ENCODE measurements at regions not wholly inside any gene's neighbourhood (a gene's known extent, or its start where the extent isn't known, plus 50 kb on each side); places are given as distances from the start of the nearest gene placed in this dataset.

GRCh38 chr20:39489986-39490560 lies 527.9 kb downstream of the DHX35 start:
- TF ChIP-seq POLR2AphosphoS5 (IDR thresholded peaks at IDR 0.05; ENCODE audit: insufficient read depth, low read depth, low read length) (no peak), CTCF (IDR thresholded peaks at IDR 0.05; ENCODE audit: extremely low read depth in 1 of 2, insufficient read depth in 1 of 2, low read depth in 1 of 2, low read length in 2 of 2) (no peak), MAX (IDR thresholded peaks at IDR 0.05; ENCODE audit: insufficient read depth, insufficient read length) (no peak)
